HG02938 (cell line): ENCODE measurements at regions not wholly inside any gene's neighbourhood (a gene's known extent, or its start where the extent isn't known, plus 50 kb on each side); places are given as distances from the start of the nearest gene placed in this dataset.
"Not testable (repeated sequence)": the region's sequence is repeated elsewhere in the genome, so short reads cannot be mapped to it uniquely, and the experiment has no call there.

Experiments
- ATAC-seq: cut with Tn5 transposase; IDR thresholded peaks from one replicate; pipeline ENCODE4 v1.9.1; 2021; ENCODE audit warnings: mild to moderate bottlenecking, moderate library complexity; ENCODE audit not compliant: unreplicated experiment

DNA sequence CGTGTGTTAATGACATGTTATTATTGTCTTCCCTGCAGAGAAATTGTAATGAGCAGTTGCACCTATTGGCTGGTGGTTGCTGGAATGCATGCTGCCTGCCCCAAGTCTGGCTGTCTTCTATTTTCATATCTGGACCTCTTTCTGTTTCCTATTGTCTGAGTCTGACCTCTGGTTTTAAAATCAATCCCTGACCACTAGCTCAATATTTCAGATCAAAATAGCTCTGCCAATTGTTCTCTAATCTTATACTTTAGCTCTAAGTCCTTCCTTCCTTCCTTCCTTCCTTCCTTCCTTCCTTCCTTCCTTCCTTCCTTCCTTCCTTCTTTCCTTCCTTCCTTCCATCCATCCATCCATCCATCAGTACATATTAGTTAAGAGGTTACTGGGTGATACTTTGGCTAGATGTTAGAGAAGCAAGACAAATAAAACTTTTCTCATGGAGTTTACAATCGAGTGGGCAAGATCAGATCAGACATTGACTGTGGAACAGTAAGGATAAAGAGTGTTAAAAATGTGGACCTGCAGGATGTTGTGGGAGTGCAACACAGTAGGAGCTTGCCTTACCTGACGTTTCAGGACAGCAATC is 417.1 kb downstream of the SOCS6 start:
- no peak for ATAC-seq

GRCh38 chr18:70700496-70700895 is 411.7 kb downstream of the SOCS6 start:
- ATAC-seq, result no peak

GRCh38 chr18:70698574-70698973 is 409.7 kb downstream of the SOCS6 start:
- ATAC-seq, result no peak

DNA sequence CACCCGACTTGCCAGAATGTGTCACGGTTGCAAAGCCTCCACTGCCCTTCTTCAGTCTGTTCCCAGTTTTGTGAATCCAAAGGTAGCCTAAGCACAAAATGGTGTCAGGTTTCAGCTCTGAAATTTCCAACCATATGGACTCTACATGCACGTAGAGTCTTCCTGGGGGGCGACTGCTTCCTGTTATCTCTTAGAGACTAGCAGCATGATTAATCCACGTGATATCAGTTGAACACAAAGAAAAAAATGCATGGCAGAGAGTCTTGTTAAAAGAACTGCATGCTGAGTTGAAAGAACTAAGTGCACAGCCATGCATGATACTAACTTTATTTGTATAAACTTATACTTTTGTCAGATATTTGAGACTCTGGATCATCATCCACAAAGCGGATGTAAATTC is 404.4 kb downstream of the SOCS6 start:
- ATAC-seq, result no peak

GRCh38 chr18:70689765-70690164 is 400.9 kb downstream of the SOCS6 start:
- ATAC-seq, result not testable (repeated sequence)

DNA sequence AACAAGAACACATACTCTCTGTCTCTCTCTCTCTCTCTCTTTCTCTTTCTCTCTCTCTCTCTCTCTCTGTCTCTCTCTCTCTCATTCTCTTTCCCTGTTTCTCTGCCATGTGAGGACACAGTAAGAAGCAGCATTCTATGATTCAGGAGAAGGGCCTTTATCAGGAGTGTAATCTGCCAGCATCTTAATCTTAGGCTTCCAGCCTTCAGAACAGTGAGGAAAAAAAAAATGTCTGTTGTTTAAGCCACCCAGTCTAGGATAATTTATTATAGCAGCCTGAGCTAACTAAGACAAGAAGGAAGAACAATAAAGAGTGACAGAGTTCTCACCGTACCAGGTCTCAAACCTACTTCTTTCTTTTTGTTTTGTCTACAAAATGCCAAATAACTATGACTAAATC is 399.4 kb downstream of the SOCS6 start:
- ATAC-seq, result no peak

- no peak for ATAC-seq
These were observed 396.0 kb downstream of the SOCS6 start for GRCh38 chr18:70684821-70685220.

GRCh38 chr18:70683263-70683662 is 394.4 kb downstream of the SOCS6 start:
- ATAC-seq, result no peak

DNA sequence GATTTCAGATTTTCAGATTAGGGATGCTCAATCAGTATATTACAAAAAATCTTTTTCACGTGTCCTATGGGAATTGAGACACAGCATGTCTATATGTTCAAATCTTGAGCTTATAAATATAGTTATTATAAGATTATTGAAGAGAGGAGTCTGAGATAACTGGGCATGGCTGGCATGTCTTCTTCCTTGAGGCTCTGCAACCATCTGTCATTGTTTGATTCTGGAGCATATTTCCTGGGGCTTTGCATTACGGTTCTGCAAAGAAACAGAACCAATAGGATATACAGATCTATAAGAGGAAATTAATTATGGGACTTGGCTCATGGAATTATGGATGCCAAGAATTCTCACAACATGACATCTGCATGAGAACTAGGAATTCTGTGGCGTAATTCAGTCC is 386.1 kb downstream of the SOCS6 start:
- no peak for ATAC-seq

DNA sequence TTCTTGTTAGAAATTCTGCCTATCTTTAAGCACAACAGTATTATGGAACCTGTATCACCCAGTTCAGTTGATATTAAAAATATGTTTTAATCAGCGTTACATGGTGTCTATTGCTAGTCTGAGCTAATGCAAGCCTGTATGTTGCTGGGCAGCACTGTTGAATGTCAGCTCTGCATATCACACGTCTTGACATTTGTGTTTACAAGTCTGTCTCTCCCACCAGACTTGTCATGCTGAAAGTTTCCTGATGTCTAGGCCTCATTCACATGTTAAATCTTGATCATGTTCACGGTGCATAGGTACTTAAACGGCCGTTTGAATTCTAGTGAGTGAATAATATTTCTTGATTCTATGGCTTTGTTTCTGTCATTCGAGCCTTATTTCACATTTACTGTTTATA is 385.0 kb downstream of the SOCS6 start:
- no peak for ATAC-seq

- ATAC-seq, result no peak
These were observed 383.7 kb downstream of the SOCS6 start for GRCh38 chr18:70672581-70672980.

DNA sequence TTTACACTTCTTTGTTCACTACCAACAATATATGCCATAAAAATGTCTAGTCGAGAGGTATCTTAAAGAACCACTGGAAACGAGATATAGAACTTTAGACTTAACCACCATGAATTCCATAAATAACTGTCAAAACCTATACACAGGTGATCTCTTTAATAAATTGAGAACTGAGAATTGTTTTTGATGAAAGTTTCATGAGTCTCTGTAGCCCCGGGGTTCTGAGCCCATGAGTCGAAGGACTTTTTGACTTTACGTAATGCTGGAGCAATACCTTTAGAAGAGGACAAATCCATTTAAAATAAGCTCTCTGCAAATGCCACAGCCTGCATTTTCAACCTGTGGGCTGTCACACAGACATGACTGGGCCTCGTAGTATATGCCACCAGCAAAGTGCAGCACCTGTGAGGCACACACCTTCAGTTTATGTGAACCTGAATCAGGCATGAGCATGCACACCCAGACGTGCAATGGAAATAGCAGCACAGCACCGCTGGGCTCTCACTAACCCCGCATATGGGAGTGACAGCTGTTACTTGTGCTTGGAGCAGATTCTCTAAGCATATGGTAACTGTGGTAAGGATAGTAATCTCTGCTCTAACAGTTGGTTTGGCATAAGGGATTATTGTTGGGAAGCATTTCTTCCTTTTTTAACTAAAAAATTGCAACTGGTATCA is 383.2 kb downstream of the SOCS6 start:
- ATAC-seq, result no peak

DNA sequence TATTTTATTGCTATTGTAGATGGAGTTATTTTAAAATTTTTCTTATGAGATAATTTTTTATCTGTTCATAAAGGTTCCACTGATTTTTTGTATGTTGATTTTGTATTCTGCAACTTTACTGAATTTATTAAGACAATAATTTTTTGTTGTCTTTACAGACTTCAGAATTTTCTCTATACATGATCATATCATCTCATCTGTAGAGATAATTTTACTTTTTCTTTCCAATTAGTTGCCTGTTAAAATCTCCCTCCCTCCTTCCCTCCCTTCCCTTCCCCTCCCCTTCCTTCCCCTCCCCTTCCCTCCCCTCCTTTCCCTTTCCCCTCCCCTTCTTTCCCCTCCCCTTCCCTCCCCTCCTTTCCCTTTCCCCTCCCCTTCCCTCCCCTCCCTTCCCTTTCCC is 378.1 kb downstream of the SOCS6 start:
- no peak for ATAC-seq

- no peak for ATAC-seq
These were observed 374.3 kb downstream of the SOCS6 start for GRCh38 chr18:70663141-70663540.

DNA sequence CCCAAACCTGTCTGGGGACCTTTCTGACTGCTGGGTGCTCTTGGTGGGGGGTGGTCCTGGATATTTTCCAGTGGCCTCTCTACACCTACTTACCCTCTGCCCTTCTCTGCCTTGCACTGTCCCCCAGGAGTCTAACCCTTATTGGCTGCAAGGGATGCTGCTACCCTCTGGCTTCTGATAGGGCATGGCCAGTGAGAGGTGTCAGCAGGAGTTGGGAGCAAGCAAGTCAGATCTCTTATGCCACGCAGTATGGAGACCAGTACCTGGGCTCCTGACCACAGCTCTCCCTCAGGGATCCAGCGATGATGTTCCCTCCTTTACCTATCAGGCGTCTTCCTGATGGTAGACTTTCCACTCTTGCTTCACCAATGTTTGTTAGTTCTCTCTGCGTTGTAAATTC is 373.7 kb downstream of the SOCS6 start:
- ATAC-seq, result no peak

- no peak for ATAC-seq
These were observed 370.4 kb downstream of the SOCS6 start for GRCh38 chr18:70659036-70659925.

DNA sequence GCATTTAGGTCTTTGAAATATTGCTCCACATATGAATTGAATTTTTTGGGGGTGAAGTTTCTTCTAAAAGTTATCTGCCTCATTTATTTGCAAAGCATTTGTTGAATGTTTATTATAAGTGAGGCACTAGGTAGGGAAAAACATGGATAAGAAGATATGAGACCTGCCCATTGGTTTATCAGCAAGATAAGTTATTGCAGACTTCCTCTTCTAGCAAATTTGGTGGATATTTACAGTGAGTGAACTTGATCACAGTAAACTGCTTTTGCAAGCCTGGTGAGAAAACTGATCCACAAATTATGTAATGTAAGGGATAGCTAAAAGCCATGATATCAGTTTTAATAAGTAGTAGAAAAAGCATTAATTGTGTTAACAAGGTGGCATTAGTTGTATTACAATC is 364.8 kb downstream of the SOCS6 start:
- no peak for ATAC-seq

- no peak for ATAC-seq
These were observed 362.0 kb downstream of the SOCS6 start for GRCh38 chr18:70650878-70651277.

GRCh38 chr18:70649683-70650082 is 360.8 kb downstream of the SOCS6 start:
- ATAC-seq, result no peak

DNA sequence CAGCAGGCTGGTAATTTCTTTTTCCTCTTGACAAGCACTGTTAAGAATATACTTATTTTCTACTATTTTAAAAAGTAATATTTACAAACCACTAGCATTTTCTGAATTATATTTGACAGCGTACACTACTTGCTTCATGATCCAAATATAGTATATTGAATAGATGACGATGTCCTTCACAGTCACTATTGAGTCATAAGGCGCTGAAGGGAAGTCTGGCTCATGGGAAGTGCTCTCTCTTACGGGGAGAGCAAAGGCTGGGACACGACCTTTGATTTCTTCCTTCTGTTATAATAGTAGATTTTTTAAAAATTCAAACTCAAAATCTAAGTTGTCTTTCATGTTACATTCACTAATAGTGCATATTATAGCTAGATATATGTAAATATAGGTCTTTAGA is 357.1 kb downstream of the SOCS6 start:
- no peak for ATAC-seq

DNA sequence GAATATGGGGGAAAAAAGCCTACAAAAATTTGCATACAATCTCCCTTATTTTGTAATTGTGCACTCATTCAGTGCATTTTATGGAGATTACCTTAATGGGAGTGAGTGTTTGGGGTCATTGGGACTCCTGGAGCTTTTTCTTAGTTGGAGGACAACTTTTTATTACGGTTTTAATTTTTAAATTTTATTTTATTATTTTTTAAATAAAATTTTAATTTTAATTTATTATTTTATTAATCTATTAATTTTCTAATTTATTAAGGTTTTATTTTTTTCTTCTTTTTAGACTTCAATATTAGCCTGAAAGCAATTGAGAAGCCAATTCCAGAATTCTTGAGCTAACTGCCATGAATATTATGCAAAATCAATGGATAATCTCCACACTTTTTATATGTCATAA is 355.0 kb downstream of the SOCS6 start:
- ATAC-seq, result no peak

GRCh38 chr18:70641156-70641775 is 352.4 kb downstream of the SOCS6 start:
- no peak for ATAC-seq
